GM21526 (cell line): ENCODE measurements at regions not wholly inside any gene's neighbourhood (a gene's known extent, or its start where the extent isn't known, plus 50 kb on each side); places are given as distances from the start of the nearest gene placed in this dataset.

Experiments
- ATAC-seq: cut with Tn5 transposase; IDR thresholded peaks from one replicate; pipeline ENCODE4 v1.9.1; 2021; ENCODE audit warnings: moderate library complexity; ENCODE audit not compliant: unreplicated experiment, low FRiP score

- no peak for ATAC-seq
These were observed 619.7 kb upstream of the LMCD1 start for GRCh38 chr3:7881946-7882345.

GRCh38 chr3:7897655-7898054 is 604.0 kb upstream of the LMCD1 start:
- no peak for ATAC-seq

- ATAC-seq, result no peak
These were observed 588.3 kb upstream of the LMCD1 start for GRCh38 chr3:7913283-7913682.

GRCh38 chr3:7915356-7915755 is 586.3 kb upstream of the LMCD1 start:
- no peak for ATAC-seq

GRCh38 chr3:7917443-7918151 is 584.0 kb upstream of the LMCD1 start:
- no peak for ATAC-seq

- ATAC-seq, result no peak
These were observed 581.4 kb upstream of the LMCD1 start for GRCh38 chr3:7920211-7920610.

- ATAC-seq, result no peak
These were observed 577.4 kb upstream of the LMCD1 start for GRCh38 chr3:7924228-7924627.

- no peak for ATAC-seq
These were observed 574.6 kb upstream of the LMCD1 start for GRCh38 chr3:7927015-7927414.

GRCh38 chr3:7927864-7928263 is 573.8 kb upstream of the LMCD1 start:
- no peak for ATAC-seq

GRCh38 chr3:7929319-7929889 is 572.2 kb upstream of the LMCD1 start:
- no peak for ATAC-seq

GRCh38 chr3:7934362-7934761 is 567.3 kb upstream of the LMCD1 start:
- no peak for ATAC-seq

- ATAC-seq, result no peak
These were observed 553.7 kb upstream of the LMCD1 start for GRCh38 chr3:7947930-7948329.

- no peak for ATAC-seq
These were observed 550.7 kb upstream of the LMCD1 start for GRCh38 chr3:7950890-7951289.

- ATAC-seq, result no peak
These were observed 548.1 kb upstream of the LMCD1 start for GRCh38 chr3:7953449-7954014.

- ATAC-seq, result no peak
These were observed 544.6 kb upstream of the LMCD1 start for GRCh38 chr3:7957024-7957423.

- no peak for ATAC-seq
These were observed 542.5 kb upstream of the LMCD1 start for GRCh38 chr3:7959094-7959493.

GRCh38 chr3:7960601-7961000 is 541.0 kb upstream of the LMCD1 start:
- ATAC-seq, result no peak

GRCh38 chr3:7962301-7962700 is 539.3 kb upstream of the LMCD1 start:
- no peak for ATAC-seq

GRCh38 chr3:7964899-7965298 is 536.7 kb upstream of the LMCD1 start:
- no peak for ATAC-seq

GRCh38 chr3:7973006-7973405 is 528.6 kb upstream of the LMCD1 start:
- no peak for ATAC-seq

GRCh38 chr3:7977245-7978086 is 524.2 kb upstream of the LMCD1 start:
- ATAC-seq, result no peak
